ENCODE measurements at regions not wholly inside any gene's neighbourhood (a gene's known extent, or its start where the extent isn't known, plus 50 kb on each side); places are given as distances from the start of the nearest gene placed in this dataset.

- no peak for TF ChIP-seq SP1 (IDR thresholded peaks at IDR 0.05; ENCODE audit: low read depth)
- TF ChIP-seq POLR2A (IDR thresholded peaks at IDR 0.05; ENCODE audit: borderline replicate concordance, extremely low read depth, insufficient read depth, insufficient read length), result no peak
These were observed 63.8 kb upstream of the LINC01488 start for GRCh38 chr11:69417699-69418085.
